Naive thymus-derived CD4-positive, alpha-beta T cell (primary cell): ENCODE measurements at regions not wholly inside any gene's neighbourhood (a gene's known extent, or its start where the extent isn't known, plus 50 kb on each side); places are given as distances from the start of the nearest gene placed in this dataset.

ENCODE experiments used
- ATAC-seq: fragments of 150-1000 bp; cut with Tn5 transposase; 2 replicates; pipeline ENCODE4 v1.10.0; 2021; ENCODE audit warnings: mild to moderate bottlenecking, moderate library complexity
- CTCF ChIA-PET: fragments of 350-600 bp; sonication (Branson Sonifier 250); formaldehyde crosslinking; loops from one replicate; lab custom pipeline; 2021; ENCODE audit warnings: antibody characterized with exemption; lab: Charles Lee
- POLR2A ChIA-PET: fragments of 350-600 bp; sonication (Branson Sonifier 250); formaldehyde crosslinking; loops from one replicate; lab custom pipeline; 2021; ENCODE audit warnings: antibody characterized with exemption, inconsistent platforms; lab: Charles Lee
- DNase-seq, 9 donors: peaks; one replicate each; pipeline versions ENCODE4 v3.0.0 to v3.0.0-alpha.2; 2020 to 2022; ENCODE audit warnings: mixed read lengths in 1 of 9
- H3K27ac ChIP-seq: one replicate; pipeline ENCODE4 v1.7.0; 2013; ENCODE audit warnings: mild to moderate bottlenecking, low read depth, low read length, moderate library complexity
- H3K27me3 ChIP-seq, 2 donors: one replicate each; pipeline ENCODE4 v1.7.0; 2013; ENCODE audit warnings: low read length in 2 of 2, mild to moderate bottlenecking in 2 of 2, moderate library complexity in 2 of 2; ENCODE audit not compliant: control insufficient read depth in 2 of 2, insufficient read depth in 2 of 2
- H3K36me3 ChIP-seq, 3 experiments: 1 replicate in 2 of 3; 2 replicates in 1 of 3; pipeline ENCODE4 v1.7.0; 2013; ENCODE audit warnings: low read length in 3 of 3, mild to moderate bottlenecking in 3 of 3, moderate library complexity in 1 of 3; ENCODE audit not compliant: insufficient read depth in 3 of 3, control insufficient read depth in 2 of 3
- H3K4me1 ChIP-seq, 2 donors: one replicate each; pipeline ENCODE4 v1.7.0; 2013; ENCODE audit warnings: low read length in 2 of 2, mild to moderate bottlenecking in 2 of 2, moderate library complexity in 1 of 2; ENCODE audit not compliant: control insufficient read depth in 2 of 2, insufficient read depth in 2 of 2
- H3K4me3 ChIP-seq: 2 replicates; pipeline ENCODE4 v1.7.0; 2013; ENCODE audit warnings: mild to moderate bottlenecking, low read length
- H3K9me3 ChIP-seq, 3 experiments: 1 replicate in 2 of 3; 2 replicates in 1 of 3; pipeline ENCODE4 v1.7.0; 2013; ENCODE audit warnings: low read length in 3 of 3; ENCODE audit not compliant: control insufficient read depth in 2 of 3
- H3K27ac Mint-ChIP-seq, 9 donors: one replicate each; pipeline ENCODE4 v1.8.0; 2020 to 2022; ENCODE audit warnings: mixed read lengths in 9 of 9, mild to moderate bottlenecking in 8 of 9, moderate library complexity in 5 of 9, inconsistent platforms in 2 of 9
- H3K27me3 Mint-ChIP-seq, 5 donors: one replicate each; pipeline ENCODE4 v1.8.0; 2021 to 2022; ENCODE audit warnings: mixed read lengths in 5 of 5, mild to moderate bottlenecking in 1 of 5
- H3K36me3 Mint-ChIP-seq, 5 donors: one replicate each; pipeline ENCODE4 v1.8.0; 2020 to 2022; ENCODE audit warnings: mixed read lengths in 5 of 5, mild to moderate bottlenecking in 3 of 5, inconsistent platforms in 1 of 5
- H3K4me1 Mint-ChIP-seq, 7 donors: one replicate each; pipeline ENCODE4 v1.8.0; 2020 to 2022; ENCODE audit warnings: mixed read lengths in 7 of 7, mild to moderate bottlenecking in 3 of 7, inconsistent platforms in 1 of 7
- H3K4me3 Mint-ChIP-seq, 10 donors: one replicate each; pipeline ENCODE4 v1.8.0; 2020 to 2022; ENCODE audit warnings: mild to moderate bottlenecking in 10 of 10, mixed read lengths in 10 of 10, moderate library complexity in 6 of 10, inconsistent platforms in 2 of 10
- H3K9me3 Mint-ChIP-seq, 11 donors: one replicate each; pipeline ENCODE4 v1.8.0; 2020 to 2022; ENCODE audit warnings: mixed read lengths in 11 of 11, mild to moderate bottlenecking in 4 of 11, inconsistent platforms in 1 of 11, moderate library complexity in 1 of 11
- intact Hi-C, 2 donors: fragments of 100-400 bp; cut with micrococcal nuclease; formaldehyde crosslinking; loops; one replicate each; pipeline ENCODE4 v1.15.1; 2023

DNA sequence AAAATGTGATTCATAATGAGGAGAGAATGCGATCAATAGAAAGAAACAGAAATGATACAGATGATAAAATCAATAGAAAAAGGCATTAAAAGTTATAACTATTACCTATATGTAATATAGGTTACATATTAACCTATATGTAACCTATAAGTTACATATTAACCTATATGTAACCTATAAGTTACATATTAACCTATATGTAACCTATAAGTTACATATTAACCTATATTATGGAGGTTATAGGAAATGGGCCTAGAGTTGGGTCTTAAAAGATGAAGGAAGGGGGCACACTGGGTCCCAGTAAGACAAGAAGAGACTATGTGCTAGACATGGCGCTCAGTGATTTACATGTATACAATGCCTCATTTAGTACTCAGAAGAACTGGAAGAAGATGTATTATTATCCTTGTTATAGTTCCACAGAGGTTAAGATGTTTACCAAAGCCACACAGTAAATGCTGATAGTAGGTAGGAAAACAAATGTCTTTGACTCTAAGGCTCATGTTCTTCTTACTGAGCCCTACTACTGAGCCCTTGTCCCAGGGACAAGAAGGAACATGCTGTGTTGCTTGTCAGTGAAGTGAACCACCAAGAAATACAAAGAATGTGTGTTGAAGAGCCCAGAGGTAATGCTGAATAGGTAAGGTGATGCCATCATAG, 444.6 kb upstream of the PLXNA2 start:
- H3K27ac Mint-ChIP-seq = no peak overlapping the region
- POLR2A ChIA-PET = no interaction called here

DNA sequence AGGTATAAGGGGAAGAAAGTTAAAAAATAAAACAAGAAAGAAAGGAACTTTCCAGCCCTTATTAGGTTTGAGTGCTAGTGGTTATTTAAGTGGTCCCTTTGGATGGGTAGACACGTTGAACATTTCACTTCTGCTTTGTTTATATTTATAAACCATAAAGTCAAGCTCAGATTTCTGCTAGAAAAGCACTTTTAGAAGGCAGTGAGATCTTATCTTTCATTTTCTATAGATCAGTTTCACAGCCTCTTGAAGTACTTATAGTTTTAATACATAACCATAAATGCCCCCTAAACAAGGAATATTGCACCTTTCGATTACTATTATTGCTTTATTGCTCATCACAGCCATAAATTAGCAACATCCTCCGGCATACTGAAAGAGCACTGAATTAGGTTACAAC, 446.8 kb upstream of the PLXNA2 start:
- H3K9me3 Mint-ChIP-seq = peaks cover 0 to 7% (median 0%) of the 10 kb centered on the region in 11 donors
- H3K4me1 Mint-ChIP-seq = no peaks in the 10 kb centered on the region

More for the DNA sequence above, 444.6 kb upstream of the PLXNA2 start:
- Mint-ChIP-seq H3K36me3 (no peaks in the 10 kb centered on the region), H3K27me3 (peaks cover 3 to 27% (median 17%) of the 10 kb centered on the region in 5 donors), H3K4me3 (no peak overlapping the region), H3K4me1 (no peaks in the 10 kb centered on the region), H3K9me3 (peaks cover 0 to 15% (median 3%) of the 10 kb centered on the region in 11 donors)
- H3K4me3 ChIP-seq = no peak overlapping the region
- H3K4me1 ChIP-seq = no peaks in the 10 kb centered on the region
- CTCF ChIA-PET = no interaction called here
- no peak overlapping the region for H3K27ac ChIP-seq
- ATAC-seq (no peak), DNase-seq (no peak)
- no peaks in the 10 kb centered on the region for H3K9me3 ChIP-seq
- H3K36me3 ChIP-seq = no peaks in the 10 kb centered on the region
- intact Hi-C loops = no loop called here
- H3K27me3 ChIP-seq = no peaks in the 10 kb centered on the region

DNA sequence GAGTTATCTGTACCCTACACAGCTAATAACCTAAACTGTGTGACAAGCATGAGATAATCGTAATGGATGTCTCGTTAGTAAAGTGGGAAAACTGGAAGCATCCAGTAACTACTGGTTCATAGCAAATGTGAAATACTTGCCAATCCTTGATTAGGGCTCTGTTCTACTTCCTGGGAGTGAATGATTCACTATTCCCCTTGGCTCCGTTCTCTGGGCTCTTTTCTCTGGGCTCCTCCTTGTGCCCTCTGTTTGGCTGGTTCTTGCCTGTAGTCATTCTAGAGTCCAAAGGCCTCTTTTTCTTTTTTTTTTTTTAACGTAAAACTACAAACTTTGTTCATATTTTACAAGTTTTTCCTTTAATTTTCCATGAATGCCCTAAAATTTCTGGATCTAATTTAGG, 465.8 kb upstream of the PLXNA2 start:
- no peaks in the 10 kb centered on the region for H3K36me3 Mint-ChIP-seq
- no peaks in the 10 kb centered on the region for H3K4me1 Mint-ChIP-seq
- no peak overlapping the region for H3K4me3 Mint-ChIP-seq
- no peak overlapping the region for H3K27ac Mint-ChIP-seq
- CTCF ChIA-PET = no interaction called here
- intact Hi-C loops = no loop called here
- ATAC-seq (no peak), DNase-seq (no peak)
- Histone ChIP-seq H3K27ac (no peak overlapping the region), H3K36me3 (no peaks in the 10 kb centered on the region), H3K27me3 (no peaks in the 10 kb centered on the region), H3K4me3 (no peak overlapping the region), H3K9me3 (no peaks in the 10 kb centered on the region), H3K4me1 (no peaks in the 10 kb centered on the region)
- peaks cover 0 to under 1% (median 0%) of the 10 kb centered on the region in 5 donors for H3K27me3 Mint-ChIP-seq
- POLR2A ChIA-PET = no interaction called here
- H3K9me3 Mint-ChIP-seq = peaks cover 0 to 5% (median 2%) of the 10 kb centered on the region in 11 donors

More for the DNA sequence above, 446.8 kb upstream of the PLXNA2 start:
- DNase-seq (no peak), ATAC-seq (no peak)
- H3K9me3 ChIP-seq = no peaks in the 10 kb centered on the region
- no peak overlapping the region for H3K27ac ChIP-seq
- CTCF ChIA-PET = no interaction called here
- Mint-ChIP-seq H3K4me3 (no peak overlapping the region), H3K27me3 (peaks cover 0 to 20% (median 14%) of the 10 kb centered on the region in 5 donors), H3K27ac (no peak overlapping the region), H3K36me3 (no peaks in the 10 kb centered on the region)
- no peaks in the 10 kb centered on the region for H3K4me1 ChIP-seq
- no peaks in the 10 kb centered on the region for H3K27me3 ChIP-seq
- POLR2A ChIA-PET = no interaction called here
- H3K4me3 ChIP-seq = no peak overlapping the region
- H3K36me3 ChIP-seq = no peaks in the 10 kb centered on the region
- intact Hi-C loops = no loop called here

GRCh38 chr1:208714323-208714722, 470.1 kb upstream of the PLXNA2 start:
- no peaks in the 10 kb centered on the region for H3K4me1 ChIP-seq
- H3K27me3 ChIP-seq = no peaks in the 10 kb centered on the region
- H3K36me3 ChIP-seq = no peaks in the 10 kb centered on the region
- Mint-ChIP-seq H3K4me1 (no peaks in the 10 kb centered on the region), H3K27ac (no peak overlapping the region), H3K36me3 (no peaks in the 10 kb centered on the region), H3K4me3 (no peak overlapping the region), H3K27me3 (peaks cover 0 to 8% (median 4%) of the 10 kb centered on the region in 5 donors), H3K9me3 (peaks cover 0 to 9% (median 3%) of the 10 kb centered on the region in 11 donors)
- H3K27ac ChIP-seq = no peak overlapping the region
- DNase-seq = no peak
- POLR2A ChIA-PET = no interaction called here
- intact Hi-C loops = no loop called here
- ATAC-seq = no peak
- no peaks in the 10 kb centered on the region for H3K9me3 ChIP-seq
- H3K4me3 ChIP-seq = no peak overlapping the region
- CTCF ChIA-PET = no interaction called here

- H3K27ac Mint-ChIP-seq = no peak overlapping the region
- ChIA-PET CTCF (no interaction called here), POLR2A (no interaction called here)
Measured at GRCh38 chr1:208717525-208717924, 473.3 kb upstream of the PLXNA2 start.

GRCh38 chr1:208722592-208722991, 478.4 kb upstream of the PLXNA2 start:
- intact Hi-C loops = no loop called here

More at GRCh38 chr1:208717525-208717924, 473.3 kb upstream of the PLXNA2 start:
- Histone ChIP-seq H3K27me3 (no peaks in the 10 kb centered on the region), H3K9me3 (no peaks in the 10 kb centered on the region), H3K4me3 (no peak overlapping the region), H3K4me1 (no peaks in the 10 kb centered on the region), H3K27ac (no peak overlapping the region), H3K36me3 (no peaks in the 10 kb centered on the region)
- Mint-ChIP-seq H3K4me3 (no peak overlapping the region), H3K36me3 (peaks cover 0 to 3% (median 0%) of the 10 kb centered on the region in 5 donors), H3K9me3 (peaks cover 10 to 35% (median 15%) of the 10 kb centered on the region in 11 donors), H3K27me3 (peaks cover 0 to 8% (median 4%) of the 10 kb centered on the region in 5 donors), H3K4me1 (no peaks in the 10 kb centered on the region)
- ATAC-seq (no peak), DNase-seq (no peak)
- intact Hi-C loops = no loop called here

DNA sequence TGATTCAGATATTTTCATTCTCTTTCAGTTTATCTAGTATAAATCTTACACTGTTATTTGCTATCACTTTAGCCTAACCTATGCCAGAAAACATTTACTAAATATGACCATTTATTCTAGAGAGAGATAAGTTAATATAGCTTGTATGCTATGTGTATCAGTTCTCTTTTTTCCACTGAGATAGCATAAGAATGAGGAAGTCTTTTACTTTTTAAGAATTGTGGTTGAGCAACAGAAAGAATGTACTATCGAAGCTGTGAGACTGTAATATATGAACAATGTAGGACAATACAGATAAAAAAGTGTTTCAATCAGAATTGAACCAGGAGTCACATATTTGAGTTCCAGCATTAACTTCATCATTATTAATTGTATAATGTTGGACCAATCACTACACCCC, 479.9 kb upstream of the PLXNA2 start:
- peaks cover 0 to 3% (median 0%) of the 10 kb centered on the region in 5 donors for H3K36me3 Mint-ChIP-seq
- H3K36me3 ChIP-seq = no peaks in the 10 kb centered on the region
- ChIA-PET CTCF (no interaction called here), POLR2A (no interaction called here)
- H3K4me3 ChIP-seq = no peak overlapping the region
- intact Hi-C loops = no loop called here
- no peak overlapping the region for H3K27ac Mint-ChIP-seq
- peaks cover 0 to 9% (median 0%) of the 10 kb centered on the region in 3 experiments for H3K9me3 ChIP-seq
- no peaks in the 10 kb centered on the region for H3K4me1 ChIP-seq
- no peak overlapping the region for H3K4me3 Mint-ChIP-seq
- no peak overlapping the region for H3K27ac ChIP-seq
- DNase-seq (no peak), ATAC-seq (no peak)
- H3K27me3 ChIP-seq = no peaks in the 10 kb centered on the region
- H3K27me3 Mint-ChIP-seq = peaks cover 0 to 4% (median 1%) of the 10 kb centered on the region in 5 donors
- no peaks in the 10 kb centered on the region for H3K4me1 Mint-ChIP-seq
- peaks cover 10 to 45% (median 16%) of the 10 kb centered on the region in 11 donors for H3K9me3 Mint-ChIP-seq

More at GRCh38 chr1:208722592-208722991, 478.4 kb upstream of the PLXNA2 start:
- no peak overlapping the region for H3K27ac Mint-ChIP-seq
- Histone ChIP-seq H3K4me1 (no peaks in the 10 kb centered on the region), H3K4me3 (no peak overlapping the region), H3K27me3 (no peaks in the 10 kb centered on the region), H3K27ac (no peak overlapping the region), H3K36me3 (no peaks in the 10 kb centered on the region), H3K9me3 (peaks cover 0 to 9% (median 0%) of the 10 kb centered on the region in 3 experiments)
- H3K36me3 Mint-ChIP-seq = peaks cover 0 to 3% (median 0%) of the 10 kb centered on the region in 5 donors
- peaks cover 0 to 8% (median 4%) of the 10 kb centered on the region in 5 donors for H3K27me3 Mint-ChIP-seq
- DNase-seq = no peak
- no peaks in the 10 kb centered on the region for H3K4me1 Mint-ChIP-seq
- ChIA-PET POLR2A (no interaction called here), CTCF (no interaction called here)
- ATAC-seq = no peak
- peaks cover 10 to 52% (median 18%) of the 10 kb centered on the region in 11 donors for H3K9me3 Mint-ChIP-seq
- H3K4me3 Mint-ChIP-seq = no peak overlapping the region
